ENCODE measurements at regions not wholly inside any gene's neighbourhood (a gene's known extent, or its start where the extent isn't known, plus 50 kb on each side); places are given as distances from the start of the nearest gene placed in this dataset.

DNA sequence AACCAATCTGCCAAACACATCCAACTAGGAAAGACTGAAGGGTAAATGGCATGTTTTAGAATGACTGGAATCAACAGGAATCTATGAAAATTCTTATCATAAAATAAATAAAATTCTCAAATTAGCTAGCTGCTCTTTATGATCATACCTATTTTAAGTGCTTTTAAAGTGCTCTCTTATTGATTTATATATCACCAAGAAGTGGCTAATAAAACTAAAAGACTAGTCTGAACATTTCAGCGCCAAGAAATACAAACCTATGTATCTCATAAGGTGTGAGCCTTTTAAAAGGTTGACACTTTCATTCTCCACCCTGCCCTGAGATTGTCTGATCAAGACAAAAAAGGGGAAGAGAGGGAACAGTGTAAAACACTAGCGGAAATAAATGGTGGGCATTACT, 136.8 kb upstream of the ARHGAP42 start:
- no peak for TF ChIP-seq POLR2A (IDR thresholded peaks at IDR 0.05)
- TF ChIP-seq, protein P1, sequence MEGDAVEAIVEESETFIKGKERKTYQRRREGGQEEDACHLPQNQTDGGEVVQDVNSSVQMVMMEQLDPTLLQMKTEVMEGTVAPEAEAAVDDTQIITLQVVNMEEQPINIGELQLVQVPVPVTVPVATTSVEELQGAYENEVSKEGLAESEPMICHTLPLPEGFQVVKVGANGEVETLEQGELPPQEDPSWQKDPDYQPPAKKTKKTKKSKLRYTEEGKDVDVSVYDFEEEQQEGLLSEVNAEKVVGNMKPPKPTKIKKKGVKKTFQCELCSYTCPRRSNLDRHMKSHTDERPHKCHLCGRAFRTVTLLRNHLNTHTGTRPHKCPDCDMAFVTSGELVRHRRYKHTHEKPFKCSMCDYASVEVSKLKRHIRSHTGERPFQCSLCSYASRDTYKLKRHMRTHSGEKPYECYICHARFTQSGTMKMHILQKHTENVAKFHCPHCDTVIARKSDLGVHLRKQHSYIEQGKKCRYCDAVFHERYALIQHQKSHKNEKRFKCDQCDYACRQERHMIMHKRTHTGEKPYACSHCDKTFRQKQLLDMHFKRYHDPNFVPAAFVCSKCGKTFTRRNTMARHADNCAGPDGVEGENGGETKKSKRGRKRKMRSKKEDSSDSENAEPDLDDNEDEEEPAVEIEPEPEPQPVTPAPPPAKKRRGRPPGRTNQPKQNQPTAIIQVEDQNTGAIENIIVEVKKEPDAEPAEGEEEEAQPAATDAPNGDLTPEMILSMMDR (IDR thresholded peaks at IDR 0.05), result no peak
